HG03159 (cell line): ENCODE measurements at regions not wholly inside any gene's neighbourhood (a gene's known extent, or its start where the extent isn't known, plus 50 kb on each side); places are given as distances from the start of the nearest gene placed in this dataset.
A peak's percentile ranks its signal among the peaks of the same experiment; 100 is the strongest.
"Not testable (repeated sequence)": the region's sequence is repeated elsewhere in the genome, so short reads cannot be mapped to it uniquely, and the experiment has no call there.

ENCODE experiments used
- ATAC-seq: cut with Tn5 transposase; IDR thresholded peaks from one replicate; pipeline ENCODE4 v1.9.1; 2021; ENCODE audit warnings: mild to moderate bottlenecking, moderate library complexity; ENCODE audit not compliant: unreplicated experiment

GRCh38 chr4:116702949-116703348 lies 382.4 kb downstream of the TRAM1L1 start:
- no peak for ATAC-seq

- ATAC-seq, result no peak
Observed at GRCh38 chr4:116688536-116688935, 396.8 kb downstream of the TRAM1L1 start.

GRCh38 chr4:116668190-116668589 lies 417.2 kb downstream of the TRAM1L1 start:
- no peak for ATAC-seq

- ATAC-seq, result no peak
Observed at GRCh38 chr4:116665716-116666115, 419.7 kb downstream of the TRAM1L1 start.

- no peak for ATAC-seq
Observed at GRCh38 chr4:116664198-116664597, 421.2 kb downstream of the TRAM1L1 start.

GRCh38 chr4:116639070-116639577 lies 446.3 kb downstream of the TRAM1L1 start:
- no peak for ATAC-seq

- no peak for ATAC-seq
Observed at GRCh38 chr4:116638592-116638991, 446.8 kb downstream of the TRAM1L1 start.

- peak; percentile 99 for ATAC-seq
Observed at GRCh38 chr4:116636917-116637316, 448.5 kb downstream of the TRAM1L1 start.

GRCh38 chr4:116632269-116632668 lies 453.1 kb downstream of the TRAM1L1 start:
- no peak for ATAC-seq

- no peak for ATAC-seq
Observed at GRCh38 chr4:116628598-116628997, 456.8 kb downstream of the TRAM1L1 start.

- ATAC-seq, result no peak
Observed at GRCh38 chr4:116627545-116627944, 457.8 kb downstream of the TRAM1L1 start.

- not testable (repeated sequence) for ATAC-seq
Observed at GRCh38 chr4:116619508-116619907, 465.9 kb downstream of the TRAM1L1 start.

- no peak for ATAC-seq
Observed at GRCh38 chr4:116618638-116619037, 466.7 kb downstream of the TRAM1L1 start.

GRCh38 chr4:116603096-116603495 lies 482.3 kb downstream of the TRAM1L1 start:
- ATAC-seq, result no peak

- ATAC-seq, result peak; percentile 52
Observed at GRCh38 chr4:116599859-116600258, 485.5 kb downstream of the TRAM1L1 start.

- no peak for ATAC-seq
Observed at GRCh38 chr4:116598980-116599789, 486.2 kb downstream of the TRAM1L1 start.

- ATAC-seq, result no peak
Observed at GRCh38 chr4:116598155-116598979, 487.0 kb downstream of the TRAM1L1 start.

- ATAC-seq, result no peak
Observed at GRCh38 chr4:116590648-116591047, 494.7 kb downstream of the TRAM1L1 start.

- ATAC-seq, result no peak
Observed at GRCh38 chr4:116588783-116589182, 496.6 kb downstream of the TRAM1L1 start.

- no peak for ATAC-seq
Observed at GRCh38 chr4:116585246-116585645, 500.1 kb downstream of the TRAM1L1 start.

GRCh38 chr4:116577321-116577720 lies 508.1 kb downstream of the TRAM1L1 start:
- ATAC-seq, result no peak

- ATAC-seq, result no peak
Observed at GRCh38 chr4:116573540-116573939, 511.8 kb downstream of the TRAM1L1 start.
